GM03348 (cell line): ENCODE measurements at regions not wholly inside any gene's neighbourhood (a gene's known extent, or its start where the extent isn't known, plus 50 kb on each side); places are given as distances from the start of the nearest gene placed in this dataset.
"Not testable (repeated sequence)": the region's sequence is repeated elsewhere in the genome, so short reads cannot be mapped to it uniquely, and the experiment has no call there.

Experiments used
- DNase-seq: peaks from one replicate; pipeline ENCODE4 v3.0.0; 2012; ENCODE audit warnings: low spot score

DNA sequence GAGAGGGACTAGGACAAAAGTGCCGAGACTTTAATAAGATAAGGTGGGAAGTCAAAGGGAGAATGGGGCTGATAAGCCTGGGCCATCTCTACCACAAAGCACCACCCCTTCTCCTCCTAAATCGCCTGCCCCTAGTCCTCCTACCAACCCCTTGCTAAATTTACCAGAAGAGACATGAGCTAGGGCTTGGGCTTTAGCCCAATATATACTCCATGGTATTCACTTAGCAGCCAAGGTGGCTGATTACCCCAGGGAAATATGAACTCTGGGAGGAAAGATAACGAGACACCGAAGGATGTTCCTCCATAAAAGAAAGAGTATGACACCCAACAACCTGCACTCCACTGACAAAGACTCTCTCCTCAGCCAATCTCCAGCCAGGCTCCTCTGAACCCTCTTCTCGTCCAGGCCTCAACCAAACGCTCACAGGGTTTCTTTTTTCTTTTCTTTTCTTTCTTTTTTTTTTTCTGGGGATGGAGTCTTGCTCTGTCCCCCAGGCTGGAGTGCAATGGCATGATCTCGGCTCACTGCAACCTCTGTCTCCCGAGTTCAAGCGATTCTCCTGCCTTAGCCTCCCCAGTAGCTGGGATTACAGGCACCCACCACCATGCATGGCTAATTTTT is 610.2 kb downstream of the UQCRFS1 start:
- DNase-seq, result no peak

DNA sequence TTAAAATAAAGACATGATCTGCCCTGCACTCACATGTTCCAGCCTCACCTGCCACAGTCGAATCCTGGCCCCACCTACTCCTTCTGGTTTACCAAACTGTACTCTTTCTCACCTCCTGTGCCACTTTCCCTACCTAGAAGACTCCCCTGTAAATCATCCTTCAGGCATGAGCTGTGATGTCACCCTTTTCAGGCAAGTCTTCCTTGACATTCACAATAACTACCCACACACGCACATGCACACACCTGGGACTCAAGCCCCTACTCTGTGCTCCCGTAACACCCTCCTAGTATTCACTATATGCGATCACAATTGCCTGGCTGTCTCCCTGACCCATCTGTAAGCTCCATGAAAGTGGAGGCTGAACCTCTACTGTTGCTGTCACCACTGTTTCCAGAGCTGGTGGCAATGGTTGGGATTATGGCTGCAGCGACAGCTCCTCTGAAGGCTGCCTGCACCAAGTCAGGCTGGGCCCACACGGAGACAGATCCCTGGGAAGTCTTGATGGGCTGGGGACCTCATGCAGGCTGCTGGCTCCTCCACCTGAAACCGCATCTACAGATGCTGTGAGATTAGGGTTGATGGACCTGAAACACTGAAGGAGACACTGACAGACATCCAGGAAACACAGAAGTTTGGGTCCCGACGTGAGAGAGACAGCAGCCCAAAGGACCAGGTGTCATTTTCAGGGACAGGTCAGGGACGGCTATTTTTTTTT is 611.1 kb downstream of the UQCRFS1 start:
- no peak for DNase-seq

DNA sequence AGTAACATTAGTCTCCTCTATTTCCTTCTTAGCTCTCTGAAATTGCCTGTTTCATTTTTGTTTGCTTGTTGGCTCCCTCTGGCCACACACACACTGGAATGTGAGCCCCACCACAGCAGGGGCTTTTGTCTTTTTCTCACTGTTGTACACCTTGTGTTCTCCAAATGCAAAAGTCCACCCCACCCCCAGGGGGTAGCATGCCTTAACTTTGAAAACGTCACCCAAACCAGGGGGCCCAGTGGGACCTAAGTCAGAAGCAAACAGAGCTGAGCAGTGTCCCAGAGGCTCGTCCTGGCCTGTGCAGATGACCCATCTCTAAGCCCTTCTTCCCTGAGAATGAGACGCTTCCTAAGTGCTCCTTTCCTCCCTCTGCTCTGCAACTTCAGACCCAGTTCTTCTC is 614.1 kb downstream of the UQCRFS1 start:
- DNase-seq, result no peak

DNA sequence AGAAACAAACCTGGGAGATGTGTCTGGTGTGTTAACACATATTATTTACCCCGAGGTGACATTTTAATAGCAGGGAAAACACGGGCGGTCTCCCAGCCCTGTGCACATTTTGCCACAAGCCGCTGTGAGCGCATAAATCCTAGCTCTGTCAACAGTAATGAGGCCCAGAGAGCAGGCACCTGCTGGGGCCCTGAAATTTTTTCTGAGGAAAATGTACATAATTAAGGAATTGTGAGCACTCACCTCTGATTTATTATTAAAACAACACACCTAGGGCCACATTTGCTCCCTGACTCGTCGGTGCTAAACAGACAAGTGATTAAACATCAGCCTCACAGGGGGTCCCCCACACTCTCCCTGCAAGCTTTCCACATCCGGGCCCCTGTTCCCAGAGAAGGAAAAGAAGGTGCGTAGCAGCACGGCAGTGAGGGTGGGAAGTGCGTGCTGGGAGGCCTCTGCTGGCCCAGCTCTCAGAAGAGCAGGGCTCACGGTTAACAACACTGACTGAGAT is 616.3 kb downstream of the UQCRFS1 start:
- DNase-seq, result no peak

DNA sequence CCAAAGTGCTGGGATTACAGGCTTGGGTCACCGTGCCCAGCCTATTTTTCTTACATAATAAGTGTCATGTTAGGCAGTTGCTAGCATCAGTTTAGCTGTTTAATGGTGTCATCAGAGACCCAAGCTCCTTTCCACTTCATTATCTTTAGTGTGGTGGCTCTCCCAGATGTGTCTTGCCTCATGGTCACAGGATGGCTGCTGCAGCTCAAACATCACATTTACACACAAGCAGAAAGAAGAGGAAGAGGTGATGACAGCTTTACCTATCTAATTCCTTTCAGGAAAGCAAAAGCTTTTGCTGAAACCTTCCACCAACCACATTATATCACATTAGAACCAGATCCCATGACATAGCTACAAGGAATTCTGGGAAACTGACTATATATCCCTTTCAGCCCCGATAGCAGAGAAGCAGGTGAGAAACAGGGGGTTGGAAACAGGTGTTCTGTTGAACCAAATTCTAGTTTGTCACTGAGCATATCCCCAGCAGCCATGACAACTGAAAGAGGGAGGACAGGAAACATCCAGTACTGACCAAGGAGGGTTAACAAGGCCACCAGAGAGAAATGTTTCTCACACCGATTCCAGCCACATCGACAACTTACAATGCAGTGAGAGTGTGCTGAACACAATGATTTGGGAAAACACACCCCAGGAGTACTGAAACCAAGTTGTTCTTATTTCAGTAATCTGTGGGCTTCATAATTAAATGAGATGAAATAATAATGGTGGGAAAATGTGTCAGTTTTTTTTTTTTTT is 617.0 kb downstream of the UQCRFS1 start:
- no peak for DNase-seq

GRCh38 chr19:28594737-28595136 is 618.2 kb downstream of the UQCRFS1 start:
- no peak for DNase-seq

- DNase-seq, result not testable (repeated sequence)
These were observed 623.0 kb downstream of the UQCRFS1 start for GRCh38 chr19:28589991-28590411.

DNA sequence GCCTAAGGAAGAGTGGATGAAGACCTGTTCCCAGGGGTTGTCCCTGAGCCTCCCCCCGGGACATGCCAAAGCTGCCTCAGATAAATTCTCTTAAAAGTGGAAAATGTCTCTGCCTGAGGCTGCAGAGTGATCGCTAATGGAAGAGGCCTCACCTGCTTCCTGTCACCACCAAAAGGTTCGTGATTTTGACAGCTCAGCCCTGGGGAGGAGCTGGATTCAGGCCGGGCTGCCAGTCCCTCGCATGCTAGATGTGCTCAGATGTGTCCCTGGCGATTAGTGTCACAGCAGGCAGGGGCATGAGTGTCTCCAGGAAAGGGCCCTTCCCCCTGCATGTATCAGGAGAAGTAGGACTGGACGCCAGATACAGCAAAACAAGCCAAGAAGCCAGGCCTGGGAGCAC is 626.5 kb downstream of the UQCRFS1 start:
- DNase-seq, result no peak

- no peak for DNase-seq
These were observed 627.2 kb downstream of the UQCRFS1 start for GRCh38 chr19:28585796-28586195.

GRCh38 chr19:28583713-28584112 is 629.2 kb downstream of the UQCRFS1 start:
- no peak for DNase-seq

DNA sequence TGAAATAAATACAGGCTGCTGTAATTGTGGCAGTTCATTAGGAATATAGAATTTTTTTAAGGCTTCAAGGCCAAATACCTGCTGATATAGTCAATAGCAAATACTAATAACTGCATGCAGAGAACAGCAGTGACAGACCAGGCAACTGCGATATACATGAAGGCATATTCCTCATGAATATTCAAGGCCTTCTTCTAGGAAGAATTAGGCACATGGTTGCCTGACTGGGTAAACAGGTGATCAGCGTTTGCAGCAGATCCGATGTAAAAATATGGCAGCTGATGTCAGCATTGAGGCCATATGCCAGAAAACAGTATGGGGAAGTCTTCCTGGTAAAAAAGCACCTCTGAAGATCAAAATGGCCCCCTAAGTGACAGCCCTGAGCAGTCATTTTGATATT is 629.7 kb downstream of the UQCRFS1 start:
- no peak for DNase-seq

GRCh38 chr19:28582796-28583195 is 630.2 kb downstream of the UQCRFS1 start:
- no peak for DNase-seq

- no peak for DNase-seq
These were observed 630.6 kb downstream of the UQCRFS1 start for GRCh38 chr19:28582344-28582743.

GRCh38 chr19:28581468-28581770 is 631.5 kb downstream of the UQCRFS1 start:
- no peak for DNase-seq

DNA sequence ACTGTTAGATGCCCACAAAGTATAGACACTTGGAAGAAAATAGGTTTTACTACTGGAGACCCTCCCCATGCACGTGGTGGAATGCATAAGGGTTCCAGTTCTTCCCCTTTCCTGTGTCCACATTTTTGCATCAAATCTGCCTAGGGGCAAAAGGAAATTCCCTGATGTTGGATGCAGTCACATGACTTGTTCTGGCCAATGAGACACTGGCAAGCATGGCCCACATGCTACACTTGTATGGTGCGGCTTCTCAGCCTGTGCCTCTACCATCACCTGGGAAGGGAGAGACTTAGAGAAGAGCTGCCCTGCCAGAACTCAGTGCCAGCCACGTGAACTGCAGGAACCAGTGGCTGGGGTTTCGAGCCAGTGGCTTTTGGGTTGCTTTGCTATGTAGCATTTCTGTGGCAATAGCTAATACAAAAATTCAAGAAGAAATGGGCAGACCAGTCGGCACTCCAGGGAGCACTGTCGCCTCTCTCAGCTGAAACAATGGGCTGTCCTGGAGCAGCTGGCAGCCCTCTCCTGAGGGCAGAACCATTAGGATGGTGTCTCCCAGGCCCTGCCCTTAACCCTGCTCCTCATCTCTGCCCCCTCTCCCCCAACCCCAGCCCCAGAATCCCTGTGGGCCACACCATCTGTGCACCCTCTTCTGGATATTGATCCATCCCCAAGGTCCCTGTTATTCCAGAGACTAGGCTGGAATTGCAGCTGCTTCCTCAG is 634.0 kb downstream of the UQCRFS1 start:
- DNase-seq, result no peak

DNA sequence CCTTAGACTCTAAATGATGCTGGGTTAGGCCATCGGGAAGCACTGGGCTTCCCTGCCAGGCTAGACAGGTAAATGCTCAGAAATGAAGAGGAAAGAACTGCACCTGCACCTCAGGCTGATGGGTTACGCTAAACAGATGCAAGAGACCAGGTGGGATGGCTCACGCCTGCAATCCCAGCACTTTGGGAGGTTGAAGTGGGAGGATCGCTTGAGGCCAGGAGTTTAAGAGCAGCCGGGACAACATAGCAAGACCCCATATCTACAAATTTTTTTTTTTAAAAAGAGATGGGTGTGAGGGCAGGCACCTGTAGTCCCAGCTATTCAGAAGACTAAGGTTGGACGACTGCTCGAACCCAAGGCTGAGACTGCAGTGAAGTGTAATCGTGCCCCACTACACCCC is 634.7 kb downstream of the UQCRFS1 start:
- no peak for DNase-seq

DNA sequence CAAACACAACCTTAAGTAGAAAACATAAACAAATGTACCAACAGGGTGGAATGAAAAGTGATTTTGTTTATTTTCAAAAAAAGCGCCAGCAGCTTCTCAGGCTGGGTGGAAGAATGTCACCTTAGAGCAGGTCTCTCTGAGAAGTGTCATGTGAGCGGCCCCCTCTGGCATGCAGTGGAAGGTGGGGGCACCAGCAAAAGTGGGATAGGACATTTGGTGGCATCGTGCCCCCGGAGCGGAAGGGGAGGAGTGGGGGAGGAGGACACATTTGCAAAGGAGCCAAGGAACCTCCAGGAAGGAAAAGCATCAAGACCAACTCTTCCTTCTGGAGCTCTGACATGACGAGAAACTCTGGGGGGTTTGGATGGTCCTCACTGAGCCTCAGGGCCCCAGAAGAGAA is 635.3 kb downstream of the UQCRFS1 start:
- no peak for DNase-seq

GRCh38 chr19:28577233-28577632 is 635.7 kb downstream of the UQCRFS1 start:
- DNase-seq, result no peak

- DNase-seq, result no peak
These were observed 637.1 kb downstream of the UQCRFS1 start for GRCh38 chr19:28575816-28576215.

DNA sequence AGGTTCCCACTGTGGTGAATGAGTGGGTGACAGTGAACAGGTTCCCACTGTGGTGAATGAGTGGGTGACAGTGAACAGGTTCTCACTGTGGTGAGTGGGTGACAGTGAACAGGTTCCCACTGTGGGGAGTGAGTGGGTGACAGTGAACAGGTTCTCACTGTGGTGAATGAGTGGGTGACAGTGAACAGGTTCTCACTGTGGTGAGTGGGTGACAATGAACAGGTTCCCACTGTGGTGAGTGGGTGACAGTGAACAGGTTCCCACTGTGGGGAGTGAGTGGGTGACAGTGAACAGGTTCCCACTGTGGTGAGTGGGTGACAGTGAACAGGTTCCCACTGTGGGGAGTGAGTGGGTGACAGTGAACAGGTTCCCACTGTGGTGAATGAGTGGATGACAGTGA is 637.6 kb downstream of the UQCRFS1 start:
- DNase-seq, result not testable (repeated sequence)

DNA sequence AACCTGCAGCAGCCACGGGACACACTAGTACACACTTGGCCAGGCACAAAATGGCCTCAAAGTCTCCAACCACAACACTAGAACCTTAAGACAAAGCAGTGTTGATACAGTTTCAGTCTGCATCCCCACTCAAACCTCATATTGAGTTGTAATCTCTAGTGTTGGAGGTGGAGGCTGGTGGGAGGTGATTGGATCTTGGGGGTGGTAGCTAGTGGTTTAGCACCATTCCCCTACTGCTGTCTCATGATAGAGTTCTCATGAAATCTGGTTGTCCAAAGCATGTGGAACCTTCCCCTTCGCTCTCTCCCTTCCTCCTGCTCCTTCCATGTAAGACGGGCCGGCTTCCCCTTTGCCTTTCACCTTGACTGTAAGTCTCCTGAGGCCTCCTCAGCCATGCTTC is 638.7 kb downstream of the UQCRFS1 start:
- no peak for DNase-seq
